ENCODE measurements at regions not wholly inside any gene's neighbourhood (a gene's known extent, or its start where the extent isn't known, plus 50 kb on each side); places are given as distances from the start of the nearest gene placed in this dataset.

DNA sequence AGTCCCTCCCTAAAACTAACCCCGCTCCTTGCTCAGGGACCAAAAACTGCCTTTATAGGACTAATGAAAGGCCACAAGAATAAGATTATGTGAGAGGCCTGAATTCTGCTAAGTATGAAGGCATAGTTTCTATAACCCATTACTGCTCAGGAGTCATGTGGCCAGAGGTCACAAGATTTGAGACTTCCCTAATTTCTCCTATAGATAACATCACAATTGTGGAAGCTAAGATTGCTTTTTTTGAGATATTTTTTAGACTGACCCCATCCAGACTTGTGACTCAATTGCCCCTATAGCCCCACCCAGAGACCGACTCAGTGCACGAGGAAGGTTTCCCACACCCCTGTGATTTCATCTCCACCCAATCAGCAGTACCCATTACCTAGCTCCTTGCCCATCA lies 504.1 kb upstream of the GOT2 start:
- TF ChIP-seq POLR2AphosphoS5 (IDR thresholded peaks at IDR 0.05; ENCODE audit: low read depth, low read length) (no peak), REST (IDR thresholded peaks at IDR 0.05; ENCODE audit: insufficient read depth in 1 of 2, low read depth in 2 of 2, low read length in 2 of 2) (no peak), SIN3A (IDR thresholded peaks at IDR 0.05; ENCODE audit: borderline replicate concordance, insufficient read depth, low read length) (no peak), TAF1 (IDR thresholded peaks at IDR 0.05; ENCODE audit: borderline replicate concordance, insufficient read depth, low read length) (no peak), FOXP2 (optimal IDR thresholded peaks at IDR 0.05; ENCODE audit: borderline replicate concordance, extremely low read depth, extremely low read length, insufficient read depth) (no peak)

Measured in PFSK-1 (cell line).